Stomach (tissue), 8 donors: ENCODE measurements at regions not wholly inside any gene's neighbourhood (a gene's known extent, or its start where the extent isn't known, plus 50 kb on each side); places are given as distances from the start of the nearest gene placed in this dataset.

Source experiments
- DNase-seq, 2 donors: peaks; one replicate each; pipeline versions ENCODE4 v3.0.0 to v3.0.0-alpha.2; 2013 to 2019
- H3K27ac ChIP-seq, 5 donors: fragments of 200-600 bp in 4 of 5; sonication (generic) in 4 of 5; one replicate each; pipeline ENCODE4 v1.5.1; 2013 to 2019; ENCODE audit warnings: mild to moderate bottlenecking in 1 of 5, moderate library complexity in 1 of 5
- H3K27me3 ChIP-seq, 3 donors: fragments of 200-600 bp; sonication (generic); one replicate each; pipeline ENCODE4 v1.5.1; 2017 to 2019; ENCODE audit warnings: mixed run types in 1 of 3
- H3K36me3 ChIP-seq, 4 donors: fragments of 200-600 bp; sonication (generic); 1 replicate in 3 of 4; 2 replicates in 1 of 4; pipeline ENCODE4 v1.5.1; 2016 to 2019
- H3K4me1 ChIP-seq, 4 donors: fragments of 200-600 bp; sonication (generic); one replicate each; pipeline ENCODE4 v1.5.1; 2016 to 2019
- H3K4me3 ChIP-seq, 4 donors: fragments of 200-600 bp; sonication (generic) in 3 of 4; one replicate each; pipeline ENCODE4 v1.5.1; 2016 to 2019; ENCODE audit warnings: mild to moderate bottlenecking in 1 of 4
- H3K9me3 ChIP-seq, 4 donors: fragments of 200-600 bp; sonication (generic); one replicate each; pipeline ENCODE4 v1.5.1; 2016 to 2019
- EP300 ChIP-seq: sonication (generic); formaldehyde crosslinking; IDR thresholded peaks from one replicate; pipeline ENCODE4 v1.6.1; 2017; ENCODE audit warnings: antibody characterized with exemption
- POLR2A ChIP-seq, 4 donors: fragments of 450-650 bp; IDR thresholded peaks; one replicate each; pipeline ENCODE4 v1.6.1; 2016; ENCODE audit warnings: antibody characterized with exemption in 4 of 4, control low read depth in 2 of 4, mild to moderate bottlenecking in 1 of 4, moderate library complexity in 1 of 4
- POLR2AphosphoS5 ChIP-seq, 3 donors: sonication (generic); formaldehyde crosslinking; IDR thresholded peaks; one replicate each; pipeline ENCODE4 v1.6.1; 2016; ENCODE audit warnings: antibody characterized with exemption in 3 of 3
- WGBS, 5 donors: extraction: QIAGEN DNeasy Blood & Tissue Kit in 3 of 5; methylation state at CpG; one replicate each; pipeline versions ENCODE4 v1.1.5 to v1.1.7; 2013 to 2018; 5-methylcytosine and 5-hydroxymethylcytosine counted together
- intact Hi-C: fragments of 100-400 bp; cut with DNase I; formaldehyde crosslinking; loops from one replicate; pipeline ENCODE4 v1.15.1; 2023; ENCODE audit warnings: low total_unique reads
- TF ChIP-seq, protein P1 (sequence below), 7 experiments: fragments of 450-650 bp in 4 of 7; fragments of 200-600 bp in 3 of 7; sonication (generic) in 3 of 7; IDR thresholded peaks; one replicate each; pipeline ENCODE4 v1.5.1; 2016 to 2019; ENCODE audit warnings: antibody characterized with exemption in 7 of 7, control low read depth in 2 of 7, mild to moderate bottlenecking in 1 of 7
- donor health status: healthy with polysubstance abuse.
- donor health status: Bipolar disorder and iron deficiency.
- donor health status: healthy.

GRCh38 chr20:40926928-40927327, 101.7 kb upstream of the TOP1 start:
- H3K4me1 ChIP-seq, result no peaks in the 10 kb centered on the region
- TF ChIP-seq POLR2AphosphoS5 (IDR thresholded peaks at IDR 0.05), result no peak
- TF ChIP-seq, protein P1, sequence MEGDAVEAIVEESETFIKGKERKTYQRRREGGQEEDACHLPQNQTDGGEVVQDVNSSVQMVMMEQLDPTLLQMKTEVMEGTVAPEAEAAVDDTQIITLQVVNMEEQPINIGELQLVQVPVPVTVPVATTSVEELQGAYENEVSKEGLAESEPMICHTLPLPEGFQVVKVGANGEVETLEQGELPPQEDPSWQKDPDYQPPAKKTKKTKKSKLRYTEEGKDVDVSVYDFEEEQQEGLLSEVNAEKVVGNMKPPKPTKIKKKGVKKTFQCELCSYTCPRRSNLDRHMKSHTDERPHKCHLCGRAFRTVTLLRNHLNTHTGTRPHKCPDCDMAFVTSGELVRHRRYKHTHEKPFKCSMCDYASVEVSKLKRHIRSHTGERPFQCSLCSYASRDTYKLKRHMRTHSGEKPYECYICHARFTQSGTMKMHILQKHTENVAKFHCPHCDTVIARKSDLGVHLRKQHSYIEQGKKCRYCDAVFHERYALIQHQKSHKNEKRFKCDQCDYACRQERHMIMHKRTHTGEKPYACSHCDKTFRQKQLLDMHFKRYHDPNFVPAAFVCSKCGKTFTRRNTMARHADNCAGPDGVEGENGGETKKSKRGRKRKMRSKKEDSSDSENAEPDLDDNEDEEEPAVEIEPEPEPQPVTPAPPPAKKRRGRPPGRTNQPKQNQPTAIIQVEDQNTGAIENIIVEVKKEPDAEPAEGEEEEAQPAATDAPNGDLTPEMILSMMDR (IDR thresholded peaks at IDR 0.05), result no peak
- DNase-seq, result no peak
- no peak overlapping the region for H3K27ac ChIP-seq
- H3K36me3 ChIP-seq, result no peaks in the 10 kb centered on the region
- intact Hi-C loops, result no loop called here
- H3K27me3 ChIP-seq, result no peaks in the 10 kb centered on the region
- WGBS, 5 donors, result 77 to 93% (median 90%) methylated on average over 2 of the region's 2 CpGs
- no peaks in the 10 kb centered on the region for H3K9me3 ChIP-seq
- no peak overlapping the region for H3K4me3 ChIP-seq

DNA sequence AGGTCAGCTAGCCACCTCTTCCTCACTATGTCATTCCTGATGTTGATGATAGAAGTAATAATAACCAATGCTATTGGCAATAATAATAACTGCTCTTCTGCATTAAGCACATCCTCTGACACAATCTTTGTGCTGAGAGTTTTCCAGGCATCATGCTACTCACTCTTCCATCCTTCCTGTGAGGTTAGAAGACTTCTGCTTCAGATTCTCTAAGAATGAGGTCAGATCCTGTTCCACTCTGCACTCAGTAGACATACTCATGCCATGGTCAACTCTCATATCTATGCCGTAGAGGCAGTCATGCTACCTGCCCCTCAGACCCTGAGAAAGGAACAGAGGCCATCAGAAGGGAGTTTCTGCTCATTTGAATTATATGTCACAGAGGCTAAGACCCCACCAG, 98.1 kb upstream of the TOP1 start:
- TF ChIP-seq POLR2A (IDR thresholded peaks at IDR 0.05), result no peak
- TF ChIP-seq, protein P1 (IDR thresholded peaks at IDR 0.05), result no peak
- no peak for TF ChIP-seq EP300
- TF ChIP-seq POLR2AphosphoS5 (IDR thresholded peaks at IDR 0.05), result no peak
- H3K27ac ChIP-seq, result no peak overlapping the region
- no peak for DNase-seq
- H3K27me3 ChIP-seq, result peaks cover 0 to 5% (median 0%) of the 10 kb centered on the region in 3 donors
- H3K4me1 ChIP-seq, result no peaks in the 10 kb centered on the region
- no peaks in the 10 kb centered on the region for H3K9me3 ChIP-seq
- intact Hi-C loops, result no loop called here
- H3K4me3 ChIP-seq, result no peak overlapping the region
- H3K36me3 ChIP-seq, result no peaks in the 10 kb centered on the region
- 58 to 92% (median 88%) methylated on average over 1 of the region's 1 CpG for WGBS, 5 donors

- DNase-seq, result peak in 1 of 2 donors; percentile 34
- peaks cover 0 to 5% (median 0%) of the 10 kb centered on the region in 3 donors for H3K27me3 ChIP-seq
- no peaks in the 10 kb centered on the region for H3K4me1 ChIP-seq
- H3K4me3 ChIP-seq, result no peak overlapping the region
- no peaks in the 10 kb centered on the region for H3K36me3 ChIP-seq
- intact Hi-C loops, result no loop called here
- no peak overlapping the region for H3K27ac ChIP-seq
- 71 to 79% (median 74%) methylated on average over 4 of the region's 4 CpGs for WGBS, 5 donors
- no peaks in the 10 kb centered on the region for H3K9me3 ChIP-seq
- TF ChIP-seq, protein P1 (IDR thresholded peaks at IDR 0.05), result no peak
- TF ChIP-seq POLR2AphosphoS5 (IDR thresholded peaks at IDR 0.05) (no peak), EP300 (no peak)
Observed at GRCh38 chr20:40931410-40932044, 97.1 kb upstream of the TOP1 start.

- Histone ChIP-seq H3K27me3 (peaks cover 0 to 5% (median 0%) of the 10 kb centered on the region in 3 donors), H3K36me3 (no peaks in the 10 kb centered on the region), H3K9me3 (no peaks in the 10 kb centered on the region), H3K4me1 (no peaks in the 10 kb centered on the region), H3K4me3 (no peak overlapping the region), H3K27ac (no peak overlapping the region)
- TF ChIP-seq EP300 (no peak), POLR2AphosphoS5 (IDR thresholded peaks at IDR 0.05) (no peak), POLR2A (IDR thresholded peaks at IDR 0.05) (no peak)
- TF ChIP-seq, protein P1 (IDR thresholded peaks at IDR 0.05), result no peak
- 60 to 100% (median 77%) methylated on average over 1 of the region's 1 CpG for WGBS, 5 donors
- intact Hi-C loops, result no loop called here
- no peak for DNase-seq
Observed at GRCh38 chr20:40932436-40932835, 96.2 kb upstream of the TOP1 start.
